Hematopoietic multipotent progenitor cell treated with erythropoietin and hydrocortisone succinate and interleukin-3 and kit ligand, for 15 days (in vitro differentiated cells): ENCODE measurements at regions not wholly inside any gene's neighbourhood (a gene's known extent, or its start where the extent isn't known, plus 50 kb on each side); places are given as distances from the start of the nearest gene placed in this dataset.

Experiments used
- DNase-seq: peaks from one replicate; pipeline ENCODE4 v3.0.0-alpha.2; 2015; ENCODE audit warnings: low spot score

- DNase-seq = no peak
These were observed 154.3 kb upstream of the C14orf180 start for GRCh38 chr14:104425171-104425681.

DNA sequence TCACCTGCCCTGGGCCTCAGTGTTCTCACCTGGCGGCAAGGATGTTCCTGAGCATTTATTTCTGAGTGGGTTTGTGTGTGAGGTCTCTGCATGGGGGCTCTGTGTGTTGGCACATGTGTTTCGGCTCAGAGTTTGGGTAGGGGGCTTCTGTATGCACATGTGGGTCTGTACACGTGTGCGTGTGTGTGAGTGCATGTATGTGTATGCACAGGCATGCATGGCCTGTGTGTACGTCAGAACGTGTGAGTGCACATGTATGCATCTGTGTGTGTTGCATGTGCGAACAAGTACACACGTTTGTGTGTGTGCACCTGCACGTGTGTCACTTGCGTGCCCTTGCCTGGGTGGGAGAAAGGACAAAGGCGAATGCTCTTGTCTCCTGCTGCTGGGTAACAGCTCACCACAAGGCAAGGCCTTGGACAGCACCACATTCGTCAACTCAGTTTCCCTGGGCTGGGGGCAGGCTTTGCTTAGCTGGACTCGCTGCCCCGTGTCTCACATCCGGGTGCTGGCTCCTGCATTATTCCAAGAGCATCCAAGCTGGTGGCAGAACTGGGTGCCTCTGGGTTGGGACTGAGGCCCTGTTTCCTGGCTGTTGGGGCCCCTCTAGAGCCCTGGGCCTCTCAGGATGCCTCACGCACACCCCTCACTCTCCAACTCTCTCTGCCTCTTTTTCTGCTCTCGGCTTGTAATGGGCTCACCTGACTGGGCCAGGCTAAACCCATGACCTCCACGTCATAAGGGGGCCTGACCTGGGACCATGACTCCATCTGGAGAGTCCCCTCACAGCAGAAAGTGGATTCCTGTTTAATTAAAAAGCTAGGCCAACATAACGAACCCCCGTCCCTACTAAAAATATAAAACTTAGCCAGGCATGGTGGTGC is 153.6 kb upstream of the C14orf180 start:
- no peak for DNase-seq

DNA sequence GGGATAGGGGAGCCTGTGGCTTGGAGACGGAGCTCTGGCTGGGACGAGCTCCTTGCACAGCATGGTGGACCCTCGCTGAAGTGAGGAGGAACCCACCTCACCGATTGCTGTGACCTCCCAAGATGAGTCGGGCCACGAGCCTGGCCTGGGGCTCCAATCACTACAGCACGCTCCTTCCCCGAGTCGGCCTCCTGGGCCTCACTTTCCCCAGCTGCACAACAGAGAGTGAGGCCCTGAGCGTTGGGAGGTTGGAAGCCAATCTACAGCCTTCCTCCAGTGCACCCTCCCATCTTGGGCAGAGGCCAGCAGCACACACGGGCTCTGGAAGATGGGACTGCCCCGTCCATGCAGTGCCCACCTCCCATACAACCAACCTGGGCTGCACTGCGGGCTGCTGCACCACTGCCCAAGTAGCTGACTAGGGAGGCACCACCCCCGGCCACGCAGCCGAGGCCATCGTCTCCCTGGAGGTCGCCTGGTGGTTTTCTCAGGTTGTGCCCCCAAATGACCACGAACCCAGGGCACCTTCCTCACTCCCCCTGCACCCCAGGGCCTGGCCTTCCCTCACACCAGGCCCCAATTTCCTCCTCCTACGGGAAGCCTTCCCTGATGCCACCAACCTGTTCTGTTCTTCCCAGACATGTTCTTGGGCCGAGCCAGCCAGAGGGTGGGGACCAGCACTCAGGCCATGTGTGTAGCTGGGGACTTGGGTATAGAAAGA is 152.3 kb upstream of the C14orf180 start:
- DNase-seq = no peak

DNA sequence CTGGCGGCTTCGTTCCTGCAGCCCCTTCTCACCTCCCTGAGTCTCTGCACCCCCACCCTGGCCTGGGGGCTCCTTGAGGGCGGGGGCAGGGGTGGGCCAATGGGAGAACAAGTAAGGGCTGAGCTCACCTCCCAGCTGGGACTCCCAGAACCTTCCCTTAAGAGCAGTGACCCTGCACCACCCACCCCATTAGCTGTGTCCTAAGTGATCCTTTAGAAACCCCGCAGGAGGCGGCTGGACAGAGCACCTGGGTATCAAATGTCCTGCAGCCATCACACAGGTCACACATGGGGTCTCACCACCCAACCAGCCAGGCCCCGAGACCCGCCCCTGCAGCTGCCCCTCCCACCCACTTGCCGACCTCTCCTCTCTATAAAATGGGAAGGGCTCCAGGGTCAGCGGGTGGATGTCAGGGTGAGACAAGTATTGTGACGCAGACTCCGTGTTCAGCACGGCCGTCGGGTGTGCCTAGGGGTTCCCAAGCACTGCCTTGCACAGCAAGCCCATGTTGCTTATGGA is 151.2 kb upstream of the C14orf180 start:
- DNase-seq = no peak

- no peak for DNase-seq
These were observed 150.7 kb upstream of the C14orf180 start for GRCh38 chr14:104428860-104429259.

DNA sequence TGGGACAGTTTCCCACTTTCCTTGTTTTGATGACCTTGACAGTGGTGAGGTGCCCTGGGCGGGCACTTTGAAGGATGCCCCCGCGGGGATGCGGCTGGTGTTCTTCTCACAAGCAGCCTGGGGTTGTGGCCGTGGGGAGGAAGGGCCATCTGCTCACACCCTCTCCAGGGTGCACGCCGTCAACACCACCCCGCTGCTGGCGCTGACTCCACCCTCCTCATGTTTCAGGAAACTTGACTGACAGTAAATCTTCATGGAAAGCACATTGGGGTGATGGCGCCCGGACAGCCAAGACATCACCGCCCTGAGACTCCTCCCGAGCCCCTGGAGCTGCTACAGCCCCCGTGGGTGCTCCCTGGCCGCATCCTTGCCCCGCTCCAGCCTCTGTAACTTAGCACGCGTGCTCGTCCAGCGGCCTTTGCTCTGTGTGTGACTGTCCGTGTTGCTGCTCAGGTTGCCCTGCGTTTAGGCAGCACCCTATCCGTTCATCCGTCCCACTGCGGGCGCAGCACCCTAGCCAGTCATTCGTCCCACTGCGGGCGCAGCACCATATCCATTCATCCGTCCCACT is 150.2 kb upstream of the C14orf180 start:
- no peak for DNase-seq

GRCh38 chr14:104431351-104431928 is 148.1 kb upstream of the C14orf180 start:
- DNase-seq = no peak

DNA sequence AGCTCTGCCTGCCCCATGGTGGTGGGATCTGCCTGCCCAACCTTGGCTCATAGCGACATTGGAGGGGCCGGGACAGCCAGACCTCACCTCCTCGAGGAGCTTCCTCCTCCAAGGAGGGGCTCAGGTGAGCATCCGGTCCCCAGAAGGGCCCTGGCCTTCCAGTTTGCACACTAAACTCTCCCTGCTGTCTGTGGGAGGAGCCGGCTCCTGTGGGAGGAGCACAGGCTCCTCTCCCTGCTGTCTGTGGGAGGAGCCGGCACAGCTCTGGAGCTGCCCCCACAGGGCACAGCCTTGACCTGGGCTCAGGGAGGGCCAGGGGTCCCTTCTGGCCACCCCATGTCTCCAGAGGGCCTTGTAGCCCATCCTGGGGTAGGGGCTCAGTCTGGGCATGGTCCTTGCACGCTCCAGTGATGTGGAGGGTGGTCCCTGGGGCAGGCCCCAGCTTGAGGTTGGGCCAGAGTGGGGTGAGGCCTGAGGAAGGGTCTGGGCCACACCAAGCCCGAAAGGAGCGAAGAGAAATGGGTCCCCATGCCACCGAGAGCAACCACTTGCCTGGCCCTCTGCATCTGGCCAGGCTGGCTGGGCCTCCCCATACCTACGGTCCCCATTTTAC is 147.5 kb upstream of the C14orf180 start:
- DNase-seq = no peak

- DNase-seq = no peak
These were observed 146.8 kb upstream of the C14orf180 start for GRCh38 chr14:104432611-104433231.

- no peak for DNase-seq
These were observed 146.0 kb upstream of the C14orf180 start for GRCh38 chr14:104433401-104434213.

DNA sequence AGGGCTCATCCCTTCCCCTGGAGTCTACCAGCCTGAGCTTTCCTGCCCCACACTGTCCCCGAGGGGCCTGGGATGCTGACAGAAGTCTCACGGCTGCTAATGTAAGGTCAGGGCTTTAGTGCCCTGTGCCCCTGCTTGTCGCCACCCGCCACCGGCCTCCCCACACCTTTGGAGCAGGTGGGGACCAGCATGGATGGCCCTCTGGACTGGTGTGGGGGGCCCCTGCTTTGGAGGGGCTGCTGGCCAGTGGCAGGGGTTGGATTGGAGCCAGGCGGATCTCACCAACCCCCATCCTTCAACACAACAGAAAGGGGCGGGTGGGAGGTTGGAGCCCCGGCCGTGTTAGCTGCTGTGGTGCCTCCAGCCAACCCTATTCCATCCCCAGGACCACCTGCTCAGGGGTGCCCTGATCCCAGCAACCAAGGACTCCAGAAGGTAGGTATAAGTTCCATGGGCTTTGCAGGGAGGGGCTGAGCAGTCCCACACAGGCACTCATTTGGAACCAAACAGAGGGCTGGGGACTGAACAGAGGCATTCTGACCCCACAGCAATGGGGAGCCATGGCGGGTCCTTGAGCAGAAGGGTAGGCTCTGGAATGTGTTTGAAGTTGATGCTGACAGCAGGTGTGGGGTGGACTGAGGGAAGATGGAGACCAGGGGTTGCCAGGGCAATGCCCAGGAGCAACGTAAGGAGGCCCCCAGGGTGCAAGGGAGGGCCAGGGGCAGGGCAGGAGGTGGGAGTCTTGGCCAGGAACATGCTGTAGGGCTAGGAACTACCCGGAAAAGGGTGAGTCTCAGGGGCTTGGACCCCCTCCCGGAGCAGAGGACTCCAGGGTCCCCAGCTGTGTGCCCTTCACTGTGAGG is 145.1 kb upstream of the C14orf180 start:
- no peak for DNase-seq

DNA sequence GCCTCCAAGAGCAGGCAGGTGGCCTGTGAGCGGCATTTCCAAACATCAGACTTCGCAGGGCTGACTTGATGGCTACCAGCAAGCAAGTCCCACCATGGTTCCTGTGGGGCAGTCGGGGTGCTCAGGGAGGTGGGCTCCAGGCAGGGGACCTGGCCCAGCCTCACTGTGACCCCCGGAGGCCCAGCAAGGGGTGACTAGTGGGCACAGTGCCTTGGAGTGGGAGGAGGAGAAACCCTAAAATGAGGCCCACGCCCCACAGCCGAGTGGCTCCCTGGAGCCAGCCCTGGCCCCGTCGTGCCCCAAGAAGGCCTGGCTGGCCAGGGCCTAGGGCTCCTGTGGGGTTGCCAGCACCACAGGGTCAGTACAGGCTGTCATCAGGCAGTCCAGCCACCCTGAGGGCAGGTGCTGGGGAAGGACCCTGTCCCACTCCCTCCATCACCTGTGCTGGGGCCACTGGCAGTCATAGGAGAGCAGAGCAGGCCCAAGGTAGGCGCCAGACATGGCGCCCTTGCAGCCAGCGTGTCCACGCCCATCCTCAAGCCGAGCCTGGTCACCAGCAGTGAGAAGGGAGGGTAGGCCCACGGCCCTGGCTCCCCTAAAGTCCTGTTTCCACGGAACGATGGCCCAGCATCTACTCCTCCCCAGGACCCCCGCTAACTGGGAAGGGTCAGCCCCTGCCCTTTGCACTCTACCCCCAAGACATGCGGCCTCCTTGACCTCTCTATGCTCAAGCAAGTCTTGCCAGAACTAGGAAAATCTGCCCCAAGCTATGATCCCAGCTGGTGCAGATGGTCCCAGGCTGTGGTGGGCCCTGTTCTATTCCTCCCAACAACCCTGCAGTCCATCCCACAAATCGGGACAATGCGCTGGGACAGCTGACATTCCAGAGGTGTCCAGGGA is 144.2 kb upstream of the C14orf180 start:
- no peak for DNase-seq

- DNase-seq = no peak
These were observed 143.4 kb upstream of the C14orf180 start for GRCh38 chr14:104436047-104436591.

- no peak for DNase-seq
These were observed 142.5 kb upstream of the C14orf180 start for GRCh38 chr14:104436741-104437701.

DNA sequence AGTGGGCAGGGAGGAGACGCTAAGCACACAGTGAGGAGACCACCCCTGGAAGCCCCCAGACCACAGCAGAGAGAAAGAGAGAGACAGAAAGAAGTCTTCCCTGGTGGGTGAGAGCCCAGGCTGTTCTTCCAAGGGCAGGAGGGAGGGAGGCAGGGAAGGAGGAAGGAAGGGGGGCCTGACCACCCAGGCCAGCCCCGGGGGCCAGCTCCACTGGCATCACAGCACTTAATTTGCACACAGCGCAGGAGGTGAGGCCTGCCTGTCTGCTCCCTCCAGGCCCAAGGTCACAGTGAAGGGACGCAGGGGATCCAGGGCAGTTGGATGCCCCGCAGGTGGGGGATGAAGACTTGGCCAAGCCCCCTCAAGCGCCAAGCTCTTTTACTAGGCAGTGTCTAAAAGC is 141.9 kb upstream of the C14orf180 start:
- DNase-seq = no peak

DNA sequence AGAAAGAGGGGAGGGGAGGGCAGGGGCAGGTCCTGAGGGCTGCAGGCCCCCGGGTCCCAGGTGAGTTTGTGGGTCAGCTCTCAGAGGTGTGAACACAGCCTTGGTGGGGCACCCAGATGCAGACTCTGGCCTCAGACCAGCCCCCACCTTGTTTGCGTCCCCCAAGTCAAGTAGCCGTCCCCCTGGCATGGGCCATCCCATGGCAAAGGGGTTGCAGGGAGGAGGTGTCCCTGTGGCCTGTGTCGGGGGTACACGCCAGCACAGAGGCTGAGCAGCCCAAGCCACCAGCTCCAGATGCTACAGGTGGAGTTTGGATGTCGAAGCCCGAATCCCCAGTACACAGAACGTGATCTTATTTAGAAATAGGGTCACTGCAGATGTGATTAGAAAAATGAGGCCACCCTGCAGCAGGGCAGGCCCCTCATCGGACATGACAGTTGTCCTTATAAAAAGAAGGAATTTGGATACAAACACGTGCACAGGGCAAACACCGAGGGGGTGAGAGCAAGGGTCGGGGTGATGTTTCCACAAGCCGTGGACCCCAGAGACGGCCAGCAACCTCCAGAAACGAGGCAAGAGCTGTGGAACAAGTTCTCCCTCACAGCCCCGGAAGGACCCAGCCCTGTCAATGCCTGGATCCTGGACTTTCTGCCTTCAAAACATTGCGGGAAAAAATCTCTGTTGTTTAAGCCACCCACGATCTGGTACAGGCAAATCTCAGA is 141.2 kb upstream of the C14orf180 start:
- DNase-seq = no peak
